ENCODE measurements at regions not wholly inside any gene's neighbourhood (a gene's known extent, or its start where the extent isn't known, plus 50 kb on each side); places are given as distances from the start of the nearest gene placed in this dataset.

DNA sequence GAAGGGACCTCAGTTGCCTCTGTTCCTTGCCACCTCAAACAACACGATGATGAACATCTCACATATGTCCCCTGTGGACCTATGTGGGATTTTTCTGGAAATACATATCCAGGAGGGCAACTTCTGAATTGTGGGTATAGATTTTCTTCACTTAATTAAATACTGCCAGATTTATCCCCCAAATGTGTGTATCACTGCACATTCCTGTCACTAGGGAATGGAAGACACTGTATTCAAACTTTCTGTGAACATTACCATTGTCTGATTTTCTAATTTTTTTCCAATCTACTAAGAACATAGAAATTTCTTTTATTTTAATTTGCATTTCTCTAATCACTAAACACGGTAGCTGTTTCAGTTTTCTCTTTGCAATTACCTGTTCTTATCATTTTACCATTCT, 102.0 kb upstream of the MRPS22 start:
- Histone ChIP-seq H3K4me1 (ENCODE audit: control insufficient read depth in 1 of 2, low read depth in 2 of 2) (no peaks in the 10 kb centered on the region), H3K27ac (no peak overlapping the region)
- no peak for DNase-seq (ENCODE audit: low spot score)

DNA sequence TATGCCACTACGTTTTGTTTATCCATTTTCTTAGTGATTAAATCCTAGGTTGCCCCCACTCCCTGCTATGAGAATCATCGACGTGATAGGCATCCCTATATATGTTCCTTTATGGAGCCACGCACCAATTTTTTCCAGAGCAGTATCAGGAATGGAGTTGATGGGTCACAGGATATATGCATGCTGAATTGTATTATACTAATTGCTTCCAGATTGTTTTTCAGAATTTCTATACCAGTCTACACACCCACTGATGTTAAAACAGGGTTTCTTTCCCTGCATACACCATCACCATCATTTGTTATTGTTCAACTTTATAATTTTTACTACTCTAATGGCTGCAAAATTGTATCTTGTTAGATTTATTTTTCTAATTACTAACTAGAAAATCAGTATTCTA, 100.1 kb upstream of the MRPS22 start:
- no peak for DNase-seq (ENCODE audit: low spot score)
- no peaks in the 10 kb centered on the region for H3K36me3 ChIP-seq
- TF ChIP-seq, protein P1, sequence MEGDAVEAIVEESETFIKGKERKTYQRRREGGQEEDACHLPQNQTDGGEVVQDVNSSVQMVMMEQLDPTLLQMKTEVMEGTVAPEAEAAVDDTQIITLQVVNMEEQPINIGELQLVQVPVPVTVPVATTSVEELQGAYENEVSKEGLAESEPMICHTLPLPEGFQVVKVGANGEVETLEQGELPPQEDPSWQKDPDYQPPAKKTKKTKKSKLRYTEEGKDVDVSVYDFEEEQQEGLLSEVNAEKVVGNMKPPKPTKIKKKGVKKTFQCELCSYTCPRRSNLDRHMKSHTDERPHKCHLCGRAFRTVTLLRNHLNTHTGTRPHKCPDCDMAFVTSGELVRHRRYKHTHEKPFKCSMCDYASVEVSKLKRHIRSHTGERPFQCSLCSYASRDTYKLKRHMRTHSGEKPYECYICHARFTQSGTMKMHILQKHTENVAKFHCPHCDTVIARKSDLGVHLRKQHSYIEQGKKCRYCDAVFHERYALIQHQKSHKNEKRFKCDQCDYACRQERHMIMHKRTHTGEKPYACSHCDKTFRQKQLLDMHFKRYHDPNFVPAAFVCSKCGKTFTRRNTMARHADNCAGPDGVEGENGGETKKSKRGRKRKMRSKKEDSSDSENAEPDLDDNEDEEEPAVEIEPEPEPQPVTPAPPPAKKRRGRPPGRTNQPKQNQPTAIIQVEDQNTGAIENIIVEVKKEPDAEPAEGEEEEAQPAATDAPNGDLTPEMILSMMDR (IDR thresholded peaks at IDR 0.05), result no peak

More for the DNA sequence above, 102.0 kb upstream of the MRPS22 start:
- no peaks in the 10 kb centered on the region for H3K9me3 ChIP-seq
- H3K36me3 ChIP-seq, result no peaks in the 10 kb centered on the region
- TF ChIP-seq, protein P1 (IDR thresholded peaks at IDR 0.05), result no peak
- no peak overlapping the region for H3K4me3 ChIP-seq
- ATAC-seq (ENCODE audit: insufficient number of reproducible peaks, low FRiP score, low read depth), result no peak
- H3K27me3 ChIP-seq (replicated peaks; ENCODE audit: insufficient read depth), result no peaks in the 10 kb centered on the region

DNA sequence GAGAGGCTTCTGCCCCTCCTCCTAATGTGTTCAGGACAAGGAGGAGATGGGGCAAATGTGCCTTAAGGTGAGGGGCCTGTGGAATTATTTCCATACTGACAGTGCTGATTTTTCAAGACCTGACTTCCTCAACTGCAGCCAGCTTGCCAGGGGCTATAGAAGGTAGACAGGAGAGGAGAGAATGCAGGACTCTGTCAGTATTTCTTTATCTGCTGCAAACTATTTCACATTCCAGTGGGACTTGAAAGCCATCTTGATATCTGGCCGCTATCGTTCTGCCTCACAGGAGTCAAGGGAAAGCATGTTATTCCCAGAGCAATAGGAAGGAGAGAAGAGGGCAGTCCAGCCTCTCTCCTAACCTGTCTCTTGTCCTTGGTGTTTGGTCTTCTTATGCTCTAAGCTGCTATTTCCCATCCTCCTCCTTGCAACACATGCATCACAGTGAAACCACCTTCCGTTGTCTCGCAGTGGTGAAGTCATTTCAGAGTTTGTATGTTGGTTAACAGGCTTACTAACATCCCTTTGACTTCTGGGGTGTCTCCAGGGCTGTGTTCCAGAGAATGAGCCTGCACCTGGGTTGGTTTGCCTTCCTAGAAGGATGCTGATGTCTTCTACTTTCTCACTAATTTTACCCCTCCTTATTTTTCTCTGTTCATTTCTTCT, 95.1 kb upstream of the MRPS22 start:
- Histone ChIP-seq H3K4me3 (no peak overlapping the region), H3K9me3 (no peaks in the 10 kb centered on the region), H3K27ac (no peak overlapping the region), H3K36me3 (no peaks in the 10 kb centered on the region), H3K27me3 (replicated peaks; ENCODE audit: insufficient read depth) (no peaks in the 10 kb centered on the region), H3K4me1 (ENCODE audit: control insufficient read depth in 1 of 2, low read depth in 2 of 2) (no peaks in the 10 kb centered on the region)
- DNase-seq (ENCODE audit: low spot score) (no peak), ATAC-seq (ENCODE audit: insufficient number of reproducible peaks, low FRiP score, low read depth) (no peak)
- TF ChIP-seq, protein P1 (IDR thresholded peaks at IDR 0.05), result no peak

More for the DNA sequence above, 100.1 kb upstream of the MRPS22 start:
- no peak overlapping the region for H3K4me3 ChIP-seq
- no peaks in the 10 kb centered on the region for H3K9me3 ChIP-seq
- H3K4me1 ChIP-seq (ENCODE audit: control insufficient read depth in 1 of 2, low read depth in 2 of 2), result no peaks in the 10 kb centered on the region
- ATAC-seq (ENCODE audit: insufficient number of reproducible peaks, low FRiP score, low read depth), result no peak
- H3K27me3 ChIP-seq (replicated peaks; ENCODE audit: insufficient read depth), result no peaks in the 10 kb centered on the region
- H3K27ac ChIP-seq, result no peak overlapping the region

DNA sequence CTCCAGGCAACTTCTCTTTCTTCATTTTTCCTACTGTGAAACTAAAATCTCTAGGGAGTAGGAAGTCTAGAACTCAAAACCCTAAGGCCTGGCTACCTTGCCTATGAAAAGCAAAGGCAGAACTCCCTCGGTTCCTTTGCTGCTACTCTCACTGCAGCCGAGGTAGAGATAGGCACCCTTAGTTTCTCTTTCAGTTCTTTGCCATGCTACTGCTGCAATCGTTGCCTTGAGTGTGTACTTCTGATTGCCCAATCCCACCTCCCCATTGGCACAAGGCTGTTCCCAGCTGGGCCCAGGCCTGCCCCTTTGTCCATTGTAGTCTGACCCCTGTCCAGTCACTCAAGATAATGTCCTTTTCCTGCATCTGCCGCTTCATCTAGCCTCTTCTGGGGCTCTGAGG, 92.3 kb upstream of the MRPS22 start:
- Histone ChIP-seq H3K9me3 (no peaks in the 10 kb centered on the region), H3K27ac (no peak overlapping the region), H3K36me3 (no peaks in the 10 kb centered on the region), H3K4me1 (ENCODE audit: control insufficient read depth in 1 of 2, low read depth in 2 of 2) (no peaks in the 10 kb centered on the region), H3K4me3 (no peak overlapping the region), H3K27me3 (replicated peaks; ENCODE audit: insufficient read depth) (no peaks in the 10 kb centered on the region)
- ATAC-seq (ENCODE audit: insufficient number of reproducible peaks, low FRiP score, low read depth) (no peak), DNase-seq (ENCODE audit: low spot score) (no peak)
- TF ChIP-seq, protein P1 (IDR thresholded peaks at IDR 0.05), result no peak

DNA sequence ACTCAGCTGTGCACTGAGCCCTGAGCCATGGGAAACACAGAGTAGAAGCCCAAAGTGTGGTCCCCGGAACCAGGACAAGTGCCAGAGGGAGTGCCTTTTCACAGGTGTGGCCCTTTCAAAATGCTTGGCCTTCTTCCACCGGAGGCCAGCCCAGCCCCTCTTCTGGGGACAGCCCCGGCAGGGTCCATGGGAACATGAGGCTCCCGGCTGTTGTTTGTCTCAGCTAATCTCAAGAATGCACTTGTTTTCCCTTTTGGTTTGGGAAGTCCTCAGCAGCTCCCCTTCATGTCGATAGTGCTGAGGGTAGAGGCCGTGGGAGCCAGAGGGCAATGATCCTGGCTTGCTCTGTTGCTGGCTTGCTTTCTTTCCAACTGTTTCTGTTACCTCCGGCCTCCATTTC, 91.1 kb upstream of the MRPS22 start:
- H3K4me1 ChIP-seq (ENCODE audit: control insufficient read depth in 1 of 2, low read depth in 2 of 2), result no peaks in the 10 kb centered on the region
- ATAC-seq (ENCODE audit: insufficient number of reproducible peaks, low FRiP score, low read depth) (no peak), DNase-seq (ENCODE audit: low spot score) (no peak)
- H3K36me3 ChIP-seq, result no peaks in the 10 kb centered on the region
- TF ChIP-seq, protein P1 (IDR thresholded peaks at IDR 0.05), result no peak
- H3K27ac ChIP-seq, result no peak overlapping the region
- no peaks in the 10 kb centered on the region for H3K9me3 ChIP-seq
- H3K4me3 ChIP-seq, result no peak overlapping the region
- no peaks in the 10 kb centered on the region for H3K27me3 ChIP-seq (replicated peaks; ENCODE audit: insufficient read depth)
